ENCODE measurements at regions not wholly inside any gene's neighbourhood (a gene's known extent, or its start where the extent isn't known, plus 50 kb on each side); places are given as distances from the start of the nearest gene placed in this dataset.

- no peak overlapping the region for H3K27ac ChIP-seq (ENCODE audit: low read depth in 1 of 3, low read length in 2 of 3)
- H3K36me3 ChIP-seq (ENCODE audit: control insufficient read depth in 3 of 3, insufficient read depth in 2 of 3, low read depth in 1 of 3, low read length in 3 of 3): no peaks in the 10 kb centered on the region
- H3K9me3 ChIP-seq (ENCODE audit: control insufficient read depth in 2 of 2, insufficient read depth in 1 of 2, low read depth in 1 of 2, low read length in 1 of 2): no peaks in the 10 kb centered on the region
- no peaks in the 10 kb centered on the region for H3K27me3 ChIP-seq (ENCODE audit: control insufficient read depth in 3 of 3, insufficient read depth in 3 of 3, low read length in 3 of 3)
- H3K4me3 ChIP-seq (ENCODE audit: low read depth in 1 of 3, low read length in 3 of 3): no peak overlapping the region
- FAIRE-seq (no peak), DNase-seq (no peak)
- H3K4me1 ChIP-seq (ENCODE audit: control insufficient read depth in 3 of 3, insufficient read depth in 2 of 3, low read depth in 1 of 3, low read length in 2 of 3): peaks cover 0 to 6% (median 0%) of the 10 kb centered on the region in 3 donors
Observed at GRCh38 chr3:40715551-40715950, 190.8 kb downstream of the ZNF621 start.

GRCh38 chr3:40717471-40717870 lies 192.7 kb downstream of the ZNF621 start:
- no peak overlapping the region for H3K27ac ChIP-seq (ENCODE audit: low read depth in 1 of 3, low read length in 2 of 3)
- FAIRE-seq (no peak), DNase-seq (no peak)
- no peak overlapping the region for H3K4me3 ChIP-seq (ENCODE audit: low read depth in 1 of 3, low read length in 3 of 3)
- WGBS, 3 donors: 77 to 100% (median 96%) methylated on average over 1 of the region's 1 CpG
- H3K4me1 ChIP-seq (ENCODE audit: control insufficient read depth in 3 of 3, insufficient read depth in 2 of 3, low read depth in 1 of 3, low read length in 2 of 3): peaks cover 0 to 8% (median 0%) of the 10 kb centered on the region in 3 donors
- H3K27me3 ChIP-seq (ENCODE audit: control insufficient read depth in 3 of 3, insufficient read depth in 3 of 3, low read length in 3 of 3): no peaks in the 10 kb centered on the region
- H3K9me3 ChIP-seq (ENCODE audit: control insufficient read depth in 2 of 2, insufficient read depth in 1 of 2, low read depth in 1 of 2, low read length in 1 of 2): no peaks in the 10 kb centered on the region
- H3K36me3 ChIP-seq (ENCODE audit: control insufficient read depth in 3 of 3, insufficient read depth in 2 of 3, low read depth in 1 of 3, low read length in 3 of 3): no peaks in the 10 kb centered on the region

- FAIRE-seq: no peak
- peak in 1 of 2 donors; percentile 11 for DNase-seq
- H3K36me3 ChIP-seq (ENCODE audit: control insufficient read depth in 3 of 3, insufficient read depth in 2 of 3, low read depth in 1 of 3, low read length in 3 of 3): no peaks in the 10 kb centered on the region
- H3K4me3 ChIP-seq (ENCODE audit: low read depth in 1 of 3, low read length in 3 of 3): no peak overlapping the region
- H3K27ac ChIP-seq (ENCODE audit: low read depth in 1 of 3, low read length in 2 of 3): no peak overlapping the region
- peaks cover 0 to 8% (median 0%) of the 10 kb centered on the region in 3 donors for H3K4me1 ChIP-seq (ENCODE audit: control insufficient read depth in 3 of 3, insufficient read depth in 2 of 3, low read depth in 1 of 3, low read length in 2 of 3)
- no peaks in the 10 kb centered on the region for H3K9me3 ChIP-seq (ENCODE audit: control insufficient read depth in 2 of 2, insufficient read depth in 1 of 2, low read depth in 1 of 2, low read length in 1 of 2)
- H3K27me3 ChIP-seq (ENCODE audit: control insufficient read depth in 3 of 3, insufficient read depth in 3 of 3, low read length in 3 of 3): no peaks in the 10 kb centered on the region
- 67 to 86% (median 68%) methylated on average over 1 of the region's 1 CpG for WGBS, 3 donors
Observed at GRCh38 chr3:40718209-40718608, 193.4 kb downstream of the ZNF621 start.

- H3K4me1 ChIP-seq (ENCODE audit: control insufficient read depth in 3 of 3, insufficient read depth in 2 of 3, low read depth in 1 of 3, low read length in 2 of 3): peaks cover 0 to 8% (median 0%) of the 10 kb centered on the region in 3 donors
- no peak overlapping the region for H3K4me3 ChIP-seq (ENCODE audit: low read depth in 1 of 3, low read length in 3 of 3)
- H3K27me3 ChIP-seq (ENCODE audit: control insufficient read depth in 3 of 3, insufficient read depth in 3 of 3, low read length in 3 of 3): no peaks in the 10 kb centered on the region
- no peaks in the 10 kb centered on the region for H3K9me3 ChIP-seq (ENCODE audit: control insufficient read depth in 2 of 2, insufficient read depth in 1 of 2, low read depth in 1 of 2, low read length in 1 of 2)
- no peaks in the 10 kb centered on the region for H3K36me3 ChIP-seq (ENCODE audit: control insufficient read depth in 3 of 3, insufficient read depth in 2 of 3, low read depth in 1 of 3, low read length in 3 of 3)
- DNase-seq (no peak), FAIRE-seq (peak; percentile 23)
- H3K27ac ChIP-seq (ENCODE audit: low read depth in 1 of 3, low read length in 2 of 3): no peak overlapping the region
- 80 to 100% (median 89%) methylated on average over 1 of the region's 1 CpG for WGBS, 3 donors
Observed at GRCh38 chr3:40718681-40719080, 193.9 kb downstream of the ZNF621 start.

GRCh38 chr3:40719660-40720287 lies 195.0 kb downstream of the ZNF621 start:
- Histone ChIP-seq H3K36me3 (ENCODE audit: control insufficient read depth in 3 of 3, insufficient read depth in 2 of 3, low read depth in 1 of 3, low read length in 3 of 3) (no peaks in the 10 kb centered on the region), H3K27ac (ENCODE audit: low read depth in 1 of 3, low read length in 2 of 3) (no peak overlapping the region), H3K9me3 (ENCODE audit: control insufficient read depth in 2 of 2, insufficient read depth in 1 of 2, low read depth in 1 of 2, low read length in 1 of 2) (no peaks in the 10 kb centered on the region), H3K27me3 (ENCODE audit: control insufficient read depth in 3 of 3, insufficient read depth in 3 of 3, low read length in 3 of 3) (no peaks in the 10 kb centered on the region), H3K4me3 (ENCODE audit: low read depth in 1 of 3, low read length in 3 of 3) (no peak overlapping the region), H3K4me1 (ENCODE audit: control insufficient read depth in 3 of 3, insufficient read depth in 2 of 3, low read depth in 1 of 3, low read length in 2 of 3) (peaks cover 0 to 8% (median 0%) of the 10 kb centered on the region in 3 donors)
- WGBS, 3 donors: 70 to 78% (median 76%) methylated on average over 11 of the region's 11 CpGs
- no peak for FAIRE-seq
- peak; percentile 65 to 72 for DNase-seq

GRCh38 chr3:40720341-40720740 lies 195.6 kb downstream of the ZNF621 start:
- Histone ChIP-seq H3K9me3 (ENCODE audit: control insufficient read depth in 2 of 2, insufficient read depth in 1 of 2, low read depth in 1 of 2, low read length in 1 of 2) (no peaks in the 10 kb centered on the region), H3K27me3 (ENCODE audit: control insufficient read depth in 3 of 3, insufficient read depth in 3 of 3, low read length in 3 of 3) (no peaks in the 10 kb centered on the region), H3K4me1 (ENCODE audit: control insufficient read depth in 3 of 3, insufficient read depth in 2 of 3, low read depth in 1 of 3, low read length in 2 of 3) (peaks cover 0 to 8% (median 0%) of the 10 kb centered on the region in 3 donors), H3K36me3 (ENCODE audit: control insufficient read depth in 3 of 3, insufficient read depth in 2 of 3, low read depth in 1 of 3, low read length in 3 of 3) (no peaks in the 10 kb centered on the region), H3K4me3 (ENCODE audit: low read depth in 1 of 3, low read length in 3 of 3) (no peak overlapping the region), H3K27ac (ENCODE audit: low read depth in 1 of 3, low read length in 2 of 3) (no peak overlapping the region)
- DNase-seq: peak; percentile 21 to 55
- FAIRE-seq: no peak
- WGBS, 3 donors: 20 to 66% (median 47%) methylated on average over 4 of the region's 4 CpGs

- WGBS, 3 donors: 86 to 96% (median 94%) methylated on average over 3 of the region's 3 CpGs
- Histone ChIP-seq H3K4me1 (ENCODE audit: control insufficient read depth in 3 of 3, insufficient read depth in 2 of 3, low read depth in 1 of 3, low read length in 2 of 3) (peaks cover 0 to 8% (median 0%) of the 10 kb centered on the region in 3 donors), H3K4me3 (ENCODE audit: low read depth in 1 of 3, low read length in 3 of 3) (no peak overlapping the region), H3K27ac (ENCODE audit: low read depth in 1 of 3, low read length in 2 of 3) (no peak overlapping the region), H3K27me3 (ENCODE audit: control insufficient read depth in 3 of 3, insufficient read depth in 3 of 3, low read length in 3 of 3) (no peaks in the 10 kb centered on the region), H3K36me3 (ENCODE audit: control insufficient read depth in 3 of 3, insufficient read depth in 2 of 3, low read depth in 1 of 3, low read length in 3 of 3) (no peaks in the 10 kb centered on the region), H3K9me3 (ENCODE audit: control insufficient read depth in 2 of 2, insufficient read depth in 1 of 2, low read depth in 1 of 2, low read length in 1 of 2) (no peaks in the 10 kb centered on the region)
- FAIRE-seq: no peak
- DNase-seq: no peak
Observed at GRCh38 chr3:40720863-40721262, 196.1 kb downstream of the ZNF621 start.

GRCh38 chr3:40723083-40723660 lies 198.4 kb downstream of the ZNF621 start:
- Histone ChIP-seq H3K4me3 (ENCODE audit: low read depth in 1 of 3, low read length in 3 of 3) (no peak overlapping the region), H3K27me3 (ENCODE audit: control insufficient read depth in 3 of 3, insufficient read depth in 3 of 3, low read length in 3 of 3) (no peaks in the 10 kb centered on the region), H3K9me3 (ENCODE audit: control insufficient read depth in 2 of 2, insufficient read depth in 1 of 2, low read depth in 1 of 2, low read length in 1 of 2) (no peaks in the 10 kb centered on the region), H3K27ac (ENCODE audit: low read depth in 1 of 3, low read length in 2 of 3) (no peak overlapping the region), H3K36me3 (ENCODE audit: control insufficient read depth in 3 of 3, insufficient read depth in 2 of 3, low read depth in 1 of 3, low read length in 3 of 3) (no peaks in the 10 kb centered on the region), H3K4me1 (ENCODE audit: control insufficient read depth in 3 of 3, insufficient read depth in 2 of 3, low read depth in 1 of 3, low read length in 2 of 3) (peaks cover 0 to 8% (median 0%) of the 10 kb centered on the region in 3 donors)
- DNase-seq: no peak
- FAIRE-seq: no peak

GRCh38 chr3:40725031-40725430 lies 200.3 kb downstream of the ZNF621 start:
- Histone ChIP-seq H3K9me3 (ENCODE audit: control insufficient read depth in 2 of 2, insufficient read depth in 1 of 2, low read depth in 1 of 2, low read length in 1 of 2) (no peaks in the 10 kb centered on the region), H3K36me3 (ENCODE audit: control insufficient read depth in 3 of 3, insufficient read depth in 2 of 3, low read depth in 1 of 3, low read length in 3 of 3) (no peaks in the 10 kb centered on the region), H3K4me1 (ENCODE audit: control insufficient read depth in 3 of 3, insufficient read depth in 2 of 3, low read depth in 1 of 3, low read length in 2 of 3) (peaks cover 0 to 8% (median 0%) of the 10 kb centered on the region in 3 donors), H3K27me3 (ENCODE audit: control insufficient read depth in 3 of 3, insufficient read depth in 3 of 3, low read length in 3 of 3) (no peaks in the 10 kb centered on the region), H3K27ac (ENCODE audit: low read depth in 1 of 3, low read length in 2 of 3) (no peak overlapping the region), H3K4me3 (ENCODE audit: low read depth in 1 of 3, low read length in 3 of 3) (no peak overlapping the region)
- no peak for DNase-seq
- no peak for FAIRE-seq
